ENCODE measurements at regions not wholly inside any gene's neighbourhood (a gene's known extent, or its start where the extent isn't known, plus 50 kb on each side); places are given as distances from the start of the nearest gene placed in this dataset.
"Not testable (repeated sequence)": the region's sequence is repeated elsewhere in the genome, so short reads cannot be mapped to it uniquely, and the experiment has no call there.

DNA sequence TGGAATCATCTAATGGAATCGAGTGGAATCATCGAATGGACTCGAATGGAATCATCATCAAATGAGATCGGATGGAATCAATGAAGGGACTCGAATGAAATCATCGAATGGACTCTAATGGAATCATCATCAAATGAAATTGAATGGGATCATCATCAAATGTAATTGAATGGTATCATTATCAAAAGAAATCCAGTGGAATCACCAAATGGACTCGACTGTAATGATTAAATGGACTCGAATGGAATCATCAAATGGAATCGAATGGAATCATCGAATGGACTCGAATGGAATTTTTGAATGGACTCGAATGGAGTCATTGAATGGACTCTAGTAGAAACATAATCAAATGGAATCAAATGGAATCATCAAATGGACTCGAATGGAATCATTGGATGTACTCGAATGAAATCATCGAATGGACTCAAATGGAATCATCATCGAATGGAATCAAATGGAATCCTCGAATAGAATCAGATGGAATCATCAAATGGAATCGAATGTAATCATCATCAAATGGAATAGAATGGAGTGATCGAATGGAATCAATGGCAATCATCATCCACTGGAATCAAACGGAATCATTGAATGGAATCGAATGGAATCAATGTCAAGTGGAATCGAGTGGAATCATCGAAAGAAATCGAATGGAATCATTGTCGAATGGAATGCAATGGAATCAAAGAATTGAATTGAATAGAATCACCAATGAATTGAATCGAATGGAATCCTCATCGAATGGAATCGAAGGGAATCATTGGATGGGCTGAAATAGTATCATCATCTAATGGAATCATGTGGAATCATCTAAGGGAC lies 234.2 kb downstream of the SHCBP1 start:
- not testable (repeated sequence) for DNase-seq (ENCODE audit: low read depth)

DNA sequence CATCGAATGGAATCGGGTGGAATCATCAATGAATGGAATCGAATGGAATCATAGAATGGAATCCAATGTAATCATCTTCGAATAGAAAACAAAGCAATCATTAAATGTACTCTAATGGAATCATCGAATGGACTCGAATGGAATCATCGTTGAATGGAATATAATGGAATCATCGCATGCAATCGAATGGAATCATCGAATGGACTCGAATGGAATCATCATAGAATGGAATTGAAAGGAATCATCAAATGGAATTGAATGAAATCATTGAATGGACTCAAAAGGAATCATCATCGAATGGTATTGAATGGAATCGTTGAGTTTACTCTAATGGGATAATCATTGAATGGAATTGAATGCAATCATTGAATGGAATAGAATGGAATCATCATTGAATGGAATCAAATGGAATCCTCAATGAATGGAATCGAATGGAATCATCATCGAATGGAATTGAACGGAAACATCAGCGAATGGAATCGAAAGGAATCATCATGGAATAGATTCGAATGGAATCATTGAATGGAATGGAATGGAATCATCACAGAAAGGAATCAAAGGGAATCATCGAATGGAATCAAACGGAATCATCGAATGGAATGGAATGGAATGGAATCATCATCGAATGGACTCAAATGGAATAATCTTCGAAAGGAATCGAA lies 234.9 kb downstream of the SHCBP1 start:
- DNase-seq (ENCODE audit: low read depth); H3K4me3 ChIP-seq (ENCODE audit: low read depth, low read length): not testable (repeated sequence)

More for the DNA sequence above, 234.2 kb downstream of the SHCBP1 start:
- H3K4me3 ChIP-seq (ENCODE audit: low read depth, low read length) = not testable (repeated sequence)

DNA sequence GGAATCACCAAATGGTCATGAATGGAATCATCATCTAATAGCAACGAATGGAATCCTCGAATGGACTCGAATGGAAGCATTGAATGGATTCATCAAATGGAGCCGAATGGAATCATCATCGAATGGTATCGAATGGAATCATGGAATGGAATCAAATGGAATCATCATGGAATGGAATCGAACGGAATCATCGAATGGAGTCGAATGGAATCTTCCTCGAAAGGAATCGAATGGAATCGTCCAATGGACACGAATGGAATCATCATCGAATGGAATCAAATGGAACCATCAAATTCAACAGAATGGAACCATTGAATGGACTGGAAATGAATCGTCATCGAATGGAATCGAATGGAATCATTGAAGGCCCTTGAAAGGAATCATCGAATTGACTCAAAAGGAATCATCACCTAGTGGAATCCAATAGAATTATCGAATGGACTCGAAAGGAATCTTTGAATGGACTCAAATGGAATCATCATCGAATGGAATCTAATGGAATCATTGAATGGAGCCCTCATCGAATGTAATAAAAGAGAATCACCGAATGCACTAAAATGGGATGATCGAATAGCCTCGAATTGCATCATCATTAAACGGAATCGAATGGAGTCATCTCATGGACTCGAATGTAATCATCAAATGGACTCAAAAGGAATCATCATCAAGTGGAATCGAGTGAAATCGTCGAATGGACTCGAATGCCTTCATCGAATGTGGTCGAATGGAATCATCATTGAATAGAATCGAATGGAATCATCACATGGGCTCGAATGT lies 236.7 kb downstream of the SHCBP1 start:
- peak; percentile 15 for DNase-seq (ENCODE audit: low read depth)
- not testable (repeated sequence) for H3K4me3 ChIP-seq (ENCODE audit: low read depth, low read length)

- not testable (repeated sequence) for H3K4me3 ChIP-seq (ENCODE audit: low read depth, low read length)
- peak; percentile 2 for DNase-seq (ENCODE audit: low read depth)
These were observed 237.6 kb downstream of the SHCBP1 start for GRCh38 chr16:46383581-46383980.

DNA sequence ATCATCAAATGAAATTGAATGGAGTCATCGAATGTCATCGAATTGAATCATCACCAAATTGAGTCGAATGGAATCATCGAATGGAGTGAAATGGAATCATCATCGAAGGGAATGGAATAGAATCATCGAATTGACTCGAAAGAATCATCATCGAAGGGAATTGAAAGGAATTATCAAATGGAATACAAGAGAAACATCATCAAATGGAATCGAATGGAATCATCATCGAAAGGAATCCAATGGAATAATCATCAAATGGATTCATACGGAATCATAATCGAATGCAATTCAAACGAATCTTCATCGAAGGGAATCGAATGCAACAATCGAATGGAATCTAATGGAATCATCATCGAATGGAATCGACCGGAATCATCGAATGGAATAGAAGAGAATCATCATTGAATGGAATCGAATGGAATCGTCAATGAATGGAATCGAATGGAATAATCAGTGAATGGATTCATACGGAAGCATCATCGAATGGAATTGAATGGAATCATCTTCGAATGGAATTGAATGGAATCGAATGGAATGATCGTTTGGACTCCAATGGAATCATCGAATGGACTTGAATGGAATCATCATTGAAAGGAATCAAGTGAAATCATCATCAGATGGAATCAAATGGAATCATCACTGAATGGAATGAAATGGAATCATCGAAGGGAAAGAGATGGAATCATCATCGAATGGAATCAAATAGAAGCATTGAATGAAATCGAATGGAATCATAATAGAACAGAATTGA lies 238.2 kb downstream of the SHCBP1 start:
- H3K4me3 ChIP-seq (ENCODE audit: low read depth, low read length) = not testable (repeated sequence)
- DNase-seq (ENCODE audit: low read depth) = peak; percentile 31

DNA sequence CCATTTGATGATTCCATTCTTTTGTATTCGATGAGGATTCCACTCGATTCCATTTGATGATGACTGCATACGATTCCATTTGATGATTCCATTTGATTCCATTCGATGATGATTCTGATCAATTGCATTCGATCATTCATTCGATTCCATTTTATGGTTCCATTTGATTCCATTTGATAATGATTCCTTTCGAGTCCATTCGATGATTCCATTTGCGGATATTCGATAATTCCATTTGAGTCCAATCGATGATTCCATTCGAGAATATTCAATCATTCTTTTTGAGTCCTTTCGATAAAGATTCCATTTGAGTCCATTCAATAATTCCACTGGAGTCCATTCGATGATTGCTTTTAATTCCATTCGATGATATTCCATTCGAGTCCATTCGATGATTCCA lies 239.1 kb downstream of the SHCBP1 start:
- not testable (repeated sequence) for DNase-seq (ENCODE audit: low read depth); H3K4me3 ChIP-seq (ENCODE audit: low read depth, low read length)

- peak; percentile 1 for DNase-seq (ENCODE audit: low read depth)
- not testable (repeated sequence) for H3K4me3 ChIP-seq (ENCODE audit: low read depth, low read length)
These were observed 239.8 kb downstream of the SHCBP1 start for GRCh38 chr16:46381344-46381743.

Measured in fibroblast of villous mesenchyme (primary cell).